Small intestine (tissue), 7 donors: ENCODE measurements at regions not wholly inside any gene's neighbourhood (a gene's known extent, or its start where the extent isn't known, plus 50 kb on each side); places are given as distances from the start of the nearest gene placed in this dataset.

Source experiments
- DNase-seq, 2 donors: peaks; one replicate each; pipeline versions ENCODE4 v3.0.0 to v3.0.0-alpha.2; 2013
- FAIRE-seq: peaks from 2 replicates; lab custom pipeline; 2012; peaks lifted over from hg19 to GRCh38; lab: Jason Lieb, UNC
- H3K27ac ChIP-seq, 3 donors: one replicate each; pipeline ENCODE4 v1.5.1; 2013; ENCODE audit warnings: low read length in 2 of 3, mild to moderate bottlenecking in 2 of 3, control low read depth in 1 of 3, inconsistent platforms in 1 of 3, low read depth in 1 of 3, moderate library complexity in 1 of 3
- H3K27me3 ChIP-seq, 3 donors: one replicate each; pipeline ENCODE4 v1.6.1; 2013; ENCODE audit warnings: low read length in 3 of 3, inconsistent platforms in 1 of 3; ENCODE audit not compliant: control insufficient read depth in 3 of 3, insufficient read depth in 3 of 3
- H3K36me3 ChIP-seq, 3 donors: one replicate each; pipeline ENCODE4 v1.6.1; 2013; ENCODE audit warnings: low read length in 3 of 3, inconsistent platforms in 1 of 3, low read depth in 1 of 3, mild to moderate bottlenecking in 1 of 3, moderate library complexity in 1 of 3; ENCODE audit not compliant: control insufficient read depth in 3 of 3, insufficient read depth in 2 of 3
- H3K4me1 ChIP-seq, 3 donors: one replicate each; pipeline ENCODE4 v1.6.1; 2013; ENCODE audit warnings: low read length in 2 of 3, inconsistent platforms in 1 of 3, low read depth in 1 of 3, mild to moderate bottlenecking in 1 of 3, moderate library complexity in 1 of 3; ENCODE audit not compliant: control insufficient read depth in 3 of 3, insufficient read depth in 2 of 3
- H3K4me3 ChIP-seq, 3 donors: one replicate each; pipeline ENCODE4 v1.5.1; 2013; ENCODE audit warnings: low read length in 3 of 3, control low read depth in 1 of 3, inconsistent platforms in 1 of 3, low read depth in 1 of 3, mild to moderate bottlenecking in 1 of 3, moderate library complexity in 1 of 3
- H3K9me3 ChIP-seq, 2 donors: one replicate each; pipeline ENCODE4 v1.6.1; 2013; ENCODE audit warnings: low read depth in 1 of 2, low read length in 1 of 2; ENCODE audit not compliant: control insufficient read depth in 2 of 2, insufficient read depth in 1 of 2
- WGBS, 3 donors: extraction: QIAGEN DNeasy Blood & Tissue Kit; methylation state at CpG; one replicate each; pipeline ENCODE4 v1.1.7; 2013; 5-methylcytosine and 5-hydroxymethylcytosine counted together
- donor health status: healthy with polysubstance abuse.
- donor health status: control.
- donor health status: control.
- donor health status: Bipolar disorder and iron deficiency.
- donor health status: healthy.

DNA sequence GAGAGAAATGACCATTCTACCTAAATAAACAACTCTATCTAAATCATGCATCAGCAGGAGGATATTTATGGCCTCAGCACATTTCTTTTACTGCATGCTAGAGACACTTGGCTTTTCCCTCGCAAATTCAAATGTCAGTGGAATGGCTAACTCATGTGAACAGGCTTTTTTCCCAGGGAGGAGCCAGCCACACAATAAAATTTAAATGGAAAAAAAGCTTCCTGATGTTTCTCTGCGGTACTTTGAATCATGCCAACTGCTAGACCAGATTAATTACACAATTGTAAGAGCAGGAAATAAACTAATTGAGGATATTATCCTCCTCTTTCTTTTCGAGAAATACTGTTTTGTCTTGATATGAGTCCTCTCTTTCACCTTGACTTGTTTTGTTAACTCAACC is 676.3 kb downstream of the IRS1 start:
- H3K27ac ChIP-seq: no peak overlapping the region
- FAIRE-seq: no peak

DNA sequence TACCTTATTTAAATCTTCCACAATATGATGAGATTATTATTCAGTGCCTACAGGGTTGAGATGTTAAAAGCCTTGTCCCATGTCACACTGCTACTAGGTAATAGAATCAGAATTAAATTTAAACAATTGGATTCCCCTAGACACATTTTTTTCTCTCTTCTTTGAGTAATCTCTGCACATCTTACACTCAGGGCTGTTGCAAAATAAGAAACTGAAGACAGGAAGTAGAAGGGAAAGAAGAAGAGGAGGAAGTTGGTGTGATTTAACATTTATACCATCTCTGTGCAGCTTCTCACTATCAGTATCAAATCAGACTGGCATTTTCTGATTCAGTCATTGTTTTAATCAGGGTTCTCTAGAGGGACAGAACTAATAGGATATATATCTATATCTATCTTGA is 677.6 kb downstream of the IRS1 start:
- no peak for DNase-seq
- H3K4me3 ChIP-seq: no peak overlapping the region
- no peak overlapping the region for H3K27ac ChIP-seq
- no peak for FAIRE-seq
- no peaks in the 10 kb centered on the region for H3K4me1 ChIP-seq
- no peaks in the 10 kb centered on the region for H3K27me3 ChIP-seq
- no peaks in the 10 kb centered on the region for H3K36me3 ChIP-seq
- H3K9me3 ChIP-seq: no peaks in the 10 kb centered on the region

More for the DNA sequence above, 676.3 kb downstream of the IRS1 start:
- Histone ChIP-seq H3K9me3 (no peaks in the 10 kb centered on the region), H3K4me3 (no peak overlapping the region), H3K36me3 (no peaks in the 10 kb centered on the region), H3K27me3 (no peaks in the 10 kb centered on the region), H3K4me1 (no peaks in the 10 kb centered on the region)
- no peak for DNase-seq
- 30 to 42% (median 41%) methylated on average over 3 of the region's 3 CpGs for WGBS, 3 donors

DNA sequence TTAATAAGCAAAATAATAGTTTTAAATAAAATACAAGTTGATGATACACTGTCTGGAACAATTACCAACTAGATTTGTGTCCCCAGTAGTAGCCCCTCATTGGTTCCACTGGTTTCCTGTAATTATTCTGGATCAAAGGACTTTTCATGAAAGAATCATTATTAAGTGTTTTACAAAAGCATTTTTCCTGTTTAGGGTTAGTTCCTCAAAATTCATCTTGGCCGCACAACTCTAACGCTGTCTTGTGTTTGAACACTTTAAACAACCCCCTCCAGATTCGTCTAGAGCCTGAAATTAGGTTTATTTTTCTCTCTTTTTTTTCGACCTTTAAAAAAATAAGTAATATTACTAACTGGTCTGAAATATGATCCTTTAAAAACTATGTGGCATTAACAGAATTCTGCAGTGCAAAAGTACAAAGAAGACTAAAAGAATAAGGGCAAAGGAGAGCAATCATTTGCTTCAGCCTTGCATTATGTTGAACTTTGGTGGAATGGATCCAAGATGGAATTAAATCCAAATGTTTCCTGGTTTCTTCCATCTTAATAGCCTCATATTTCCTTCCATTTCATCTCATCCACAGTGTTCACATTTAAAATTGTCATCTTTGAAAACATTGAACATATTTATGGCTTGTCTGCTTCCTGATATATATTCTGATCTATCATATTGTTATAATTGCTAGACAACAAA is 678.4 kb downstream of the IRS1 start:
- FAIRE-seq: no peak
- Histone ChIP-seq H3K27ac (no peak overlapping the region), H3K4me1 (no peaks in the 10 kb centered on the region), H3K4me3 (no peak overlapping the region), H3K27me3 (no peaks in the 10 kb centered on the region), H3K9me3 (no peaks in the 10 kb centered on the region), H3K36me3 (no peaks in the 10 kb centered on the region)
- WGBS, 3 donors: 48 to 70% (median 58%) methylated on average over 4 of the region's 4 CpGs
- no peak for DNase-seq

DNA sequence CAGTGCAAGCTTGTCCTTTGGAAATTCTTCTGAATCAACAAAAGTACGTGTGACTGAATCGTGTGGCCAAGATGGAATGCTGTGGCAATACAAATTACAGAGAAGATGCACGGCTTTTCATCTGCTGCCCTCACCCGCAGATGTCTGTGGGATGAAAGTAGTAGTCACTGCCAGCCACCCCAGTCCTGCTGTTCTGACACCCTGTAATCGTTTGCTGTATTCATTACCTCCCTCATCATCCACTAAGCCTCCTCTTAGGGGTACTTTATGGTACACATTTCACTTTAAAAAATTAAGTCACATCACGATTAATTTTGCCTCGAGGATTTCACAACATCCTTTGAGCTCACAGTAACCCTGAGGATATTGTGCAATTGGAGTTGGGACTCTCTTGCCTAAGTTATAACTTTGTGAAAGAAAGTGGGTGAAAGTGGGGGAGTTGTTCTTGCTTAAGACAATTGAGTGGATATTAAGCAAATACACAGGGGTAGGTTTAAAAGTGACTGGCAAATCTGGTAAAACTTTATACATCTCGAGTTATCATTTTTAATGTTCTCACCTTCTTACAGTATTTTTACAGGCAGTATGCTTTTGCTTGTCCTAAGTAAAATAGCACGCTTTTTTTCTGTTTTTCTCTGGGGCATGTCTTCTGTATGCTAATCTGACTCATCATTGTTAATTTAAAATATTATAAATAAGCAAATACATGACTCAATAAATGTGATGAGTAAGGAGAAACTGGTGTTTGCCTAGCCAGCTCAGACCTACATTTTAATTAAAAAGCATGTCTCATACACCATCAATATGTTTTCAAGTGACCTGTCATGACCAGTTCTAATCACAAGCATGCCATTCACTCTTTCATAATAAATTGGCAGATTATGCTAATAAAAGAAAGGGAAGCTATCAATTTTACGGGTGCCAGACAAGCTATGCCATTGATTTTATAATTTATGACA is 680.9 kb downstream of the IRS1 start:
- no peak for FAIRE-seq
- no peaks in the 10 kb centered on the region for H3K36me3 ChIP-seq
- H3K27ac ChIP-seq: peak overlapping the region in 1 of 3 donors; percentile 57
- no peak overlapping the region for H3K4me3 ChIP-seq
- 46 to 55% (median 53%) methylated on average over 10 of the region's 10 CpGs for WGBS, 3 donors
- no peaks in the 10 kb centered on the region for H3K27me3 ChIP-seq
- DNase-seq: peak in 1 of 2 donors; percentile 11
- no peaks in the 10 kb centered on the region for H3K4me1 ChIP-seq
- H3K9me3 ChIP-seq: no peaks in the 10 kb centered on the region

DNA sequence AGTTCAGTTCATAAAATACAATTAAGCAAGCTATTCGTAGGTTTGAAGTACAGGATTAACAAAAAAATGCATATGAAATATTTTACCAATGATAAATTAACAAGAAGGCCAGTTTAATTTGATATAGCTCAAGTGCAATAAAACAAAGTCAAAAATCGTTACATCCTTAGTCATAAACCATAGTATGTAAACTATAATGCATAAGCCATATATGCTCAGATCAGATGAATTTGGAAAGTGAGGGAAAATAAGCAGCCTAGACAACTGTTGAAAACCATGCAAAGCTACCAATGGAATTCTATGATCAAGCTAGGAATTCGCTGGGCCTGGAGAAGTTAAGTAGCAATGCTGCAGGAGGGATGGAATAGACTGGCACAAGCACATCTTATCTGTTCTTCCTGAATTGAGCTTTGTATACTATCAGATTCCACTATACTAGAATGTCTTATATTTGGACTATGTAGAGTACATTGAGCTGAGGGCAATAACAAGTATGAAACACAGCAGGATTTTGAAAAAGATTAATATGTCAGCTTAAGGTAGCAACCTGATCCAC is 682.0 kb downstream of the IRS1 start:
- H3K4me3 ChIP-seq: no peak overlapping the region
- 41 to 63% (median 54%) methylated on average over 3 of the region's 3 CpGs for WGBS, 3 donors
- no peaks in the 10 kb centered on the region for H3K4me1 ChIP-seq
- H3K27ac ChIP-seq: no peak overlapping the region
- FAIRE-seq (no peak), DNase-seq (no peak)
- H3K36me3 ChIP-seq: no peaks in the 10 kb centered on the region
- H3K27me3 ChIP-seq: no peaks in the 10 kb centered on the region
- H3K9me3 ChIP-seq: no peaks in the 10 kb centered on the region

DNA sequence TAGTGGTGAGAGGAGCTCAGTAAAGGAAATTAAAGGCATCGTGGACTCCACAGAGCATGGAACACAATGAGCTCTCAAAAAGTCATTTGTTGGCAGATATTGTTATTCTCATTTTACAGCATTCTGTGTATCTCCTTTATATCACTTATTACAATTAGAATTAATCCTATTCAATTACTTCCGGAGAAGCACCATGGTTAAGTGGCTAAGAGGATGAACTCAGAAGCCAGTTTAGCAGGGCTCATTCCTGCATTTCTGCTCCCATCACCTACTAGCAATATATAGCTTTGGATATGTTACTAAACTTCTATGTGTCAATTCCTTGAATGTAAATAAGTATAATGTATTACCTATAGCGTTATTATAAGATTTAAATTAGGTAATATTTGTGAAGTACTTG is 683.3 kb downstream of the IRS1 start:
- 80 to 84% (median 83%) methylated on average over 3 of the region's 3 CpGs for WGBS, 3 donors
- no peak for FAIRE-seq

DNA sequence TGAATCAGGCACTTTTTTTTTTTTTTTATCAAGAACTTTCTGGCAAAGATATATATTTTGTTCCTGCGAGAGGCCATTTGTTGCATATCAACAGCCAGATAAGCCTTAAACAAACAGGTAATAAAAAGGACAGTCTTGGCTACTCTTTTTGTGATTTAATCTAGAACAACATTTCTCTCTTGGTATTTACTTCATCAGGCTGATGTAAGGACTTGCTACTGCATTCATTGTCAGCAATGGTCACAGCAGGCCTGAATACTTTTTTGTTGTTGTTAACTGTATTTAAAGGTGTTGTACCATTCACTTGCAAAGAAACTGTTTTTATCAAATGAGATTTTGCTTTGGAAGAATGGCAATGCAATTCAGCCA is 683.8 kb downstream of the IRS1 start:
- H3K27me3 ChIP-seq: no peaks in the 10 kb centered on the region
- no peak overlapping the region for H3K4me3 ChIP-seq
- 14 to 69% (median 31%) methylated on average over 1 of the region's 1 CpG for WGBS, 3 donors
- H3K27ac ChIP-seq: no peak overlapping the region
- FAIRE-seq: no peak
- H3K9me3 ChIP-seq: no peaks in the 10 kb centered on the region
- DNase-seq: no peak
- no peaks in the 10 kb centered on the region for H3K36me3 ChIP-seq
- no peaks in the 10 kb centered on the region for H3K4me1 ChIP-seq

More for the DNA sequence above, 683.3 kb downstream of the IRS1 start:
- no peaks in the 10 kb centered on the region for H3K27me3 ChIP-seq
- no peaks in the 10 kb centered on the region for H3K36me3 ChIP-seq
- H3K4me3 ChIP-seq: no peak overlapping the region
- no peak overlapping the region for H3K27ac ChIP-seq
- no peaks in the 10 kb centered on the region for H3K9me3 ChIP-seq
- DNase-seq: no peak
- no peaks in the 10 kb centered on the region for H3K4me1 ChIP-seq

DNA sequence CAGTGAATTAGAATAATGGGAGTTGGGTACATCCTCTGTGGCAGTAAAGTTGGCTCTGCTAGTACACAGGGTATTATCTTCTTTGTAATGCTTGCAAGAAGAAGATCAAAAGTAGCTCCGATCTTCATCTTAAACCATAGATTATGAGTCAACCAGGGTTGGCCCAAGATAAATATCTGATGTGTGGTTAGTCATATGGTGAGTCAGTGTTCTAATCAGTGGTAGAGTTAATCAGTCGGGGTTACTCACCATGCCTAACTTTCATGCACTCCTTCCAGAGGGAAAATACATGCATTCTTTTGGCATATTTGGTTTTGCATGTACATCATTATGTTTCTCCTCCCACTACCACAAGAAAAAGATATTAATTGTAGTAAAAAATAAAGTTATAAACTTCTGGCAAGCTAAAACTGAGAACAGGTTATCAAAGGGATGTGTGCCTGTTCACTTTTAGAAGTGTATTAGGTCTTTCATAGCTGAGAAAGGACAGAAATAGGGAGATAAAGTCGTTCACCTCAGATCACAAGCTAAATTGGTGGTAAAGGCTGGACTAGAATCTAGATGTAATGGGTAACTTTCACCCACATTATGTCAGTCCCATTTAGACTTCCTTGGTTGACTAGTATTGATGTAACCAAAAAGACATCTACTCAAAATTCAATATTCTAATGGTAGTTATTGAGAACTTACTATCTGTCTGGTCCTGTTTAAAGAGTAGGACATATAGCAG is 684.4 kb downstream of the IRS1 start:
- DNase-seq (no peak), FAIRE-seq (no peak)
- Histone ChIP-seq H3K27ac (no peak overlapping the region), H3K36me3 (no peaks in the 10 kb centered on the region), H3K4me1 (no peaks in the 10 kb centered on the region), H3K27me3 (no peaks in the 10 kb centered on the region), H3K9me3 (no peaks in the 10 kb centered on the region), H3K4me3 (no peak overlapping the region)
- 14 to 32% (median 23%) methylated on average over 3 of the region's 3 CpGs for WGBS, 3 donors
